SK-N-SH (cell line): ENCODE measurements at regions not wholly inside any gene's neighbourhood (a gene's known extent, or its start where the extent isn't known, plus 50 kb on each side); places are given as distances from the start of the nearest gene placed in this dataset.

Experiments
- CTCF ChIP-seq: fragments of 200-600 bp; sonication (generic); IDR thresholded peaks from 2 replicates; pipeline ENCODE4 v1.6.1; 2017; ENCODE audit warnings: antibody characterized with exemption, mild to moderate bottlenecking, moderate library complexity
- EP300 ChIP-seq, 2 experiments: IDR thresholded peaks; 2 replicates each; pipeline versions ENCODE4 v1.4.0 to v1.6.1; 2012; ENCODE audit warnings: borderline replicate concordance in 1 of 2, low read depth in 1 of 2, low read length in 1 of 2
- FOXM1 ChIP-seq: IDR thresholded peaks from 2 replicates; pipeline ENCODE4 v1.4.0; 2012; ENCODE audit warnings: low read depth, mild to moderate bottlenecking
- GABPA ChIP-seq: IDR thresholded peaks from 2 replicates; pipeline ENCODE4 v1.4.0; 2012; ENCODE audit warnings: low read depth, mild to moderate bottlenecking
- MAX ChIP-seq: IDR thresholded peaks from 2 replicates; pipeline ENCODE4 v1.4.0; 2012; ENCODE audit warnings: low read depth
- MEF2A ChIP-seq: IDR thresholded peaks from 2 replicates; pipeline ENCODE4 v1.4.0; 2012; ENCODE audit warnings: low read depth, borderline replicate concordance
- PBX3 ChIP-seq: IDR thresholded peaks from 2 replicates; pipeline ENCODE4; 2012
- POLR2AphosphoS5 ChIP-seq: IDR thresholded peaks from 2 replicates; pipeline ENCODE4 v1.6.1; 2012; ENCODE audit warnings: low read depth, low read length
- RAD21 ChIP-seq: IDR thresholded peaks from 2 replicates; pipeline ENCODE4 v1.6.1; 2012; ENCODE audit warnings: mild to moderate bottlenecking, low read length
- SIN3A ChIP-seq: IDR thresholded peaks from 2 replicates; pipeline ENCODE4 v1.6.1; 2012; ENCODE audit warnings: low read depth, mild to moderate bottlenecking, low read length, moderate library complexity, borderline replicate concordance
- TAF1 ChIP-seq: IDR thresholded peaks from 2 replicates; pipeline ENCODE4 v1.6.1; 2012; ENCODE audit warnings: low read depth, mild to moderate bottlenecking, low read length, moderate library complexity, borderline replicate concordance
- USF2 ChIP-seq: fragments of 150-350 bp; IDR thresholded peaks from 2 replicates; pipeline ENCODE4 v1.6.1; 2017; ENCODE audit warnings: antibody characterized with exemption, low read length, low read depth, borderline replicate concordance

GRCh38 chr6:140208286-140208685 is 833.8 kb upstream of the CITED2 start:
- TF ChIP-seq CTCF (no peak), MEF2A (no peak), POLR2AphosphoS5 (no peak), MAX (no peak), FOXM1 (no peak), USF2 (no peak), SIN3A (no peak), EP300 (IDR thresholded peaks at IDR 0.05; ENCODE audit: borderline replicate concordance in 1 of 2, low read depth in 1 of 2, low read length in 1 of 2) (peak in 1 of 2 experiments; percentile 20; a peak in 1 of 4 replicates), GABPA (no peak), RAD21 (no peak), PBX3 (peak; percentile 51), TAF1 (no peak)
